Natural killer cell treated with Interleukin-12 subunit alpha and Interleukin-12 subunit beta and Interleukin-15 and Interleukin-18, amount 100 ng/mL, for 72 hours (primary cell): ENCODE measurements at regions not wholly inside any gene's neighbourhood (a gene's known extent, or its start where the extent isn't known, plus 50 kb on each side); places are given as distances from the start of the nearest gene placed in this dataset.

Experiments
- ATAC-seq, 2 donors: fragments of 150-1000 bp; cut with Tn5 transposase in 1 of 2; sonication (Bioruptor Pico), chemical (Tn5 transposase) in 1 of 2; 2 replicates each; pipeline ENCODE4 v1.10.0; 2021
- DNase-seq: peaks from one replicate; pipeline ENCODE4 v3.0.0; 2022; ENCODE audit warnings: low spot score
- H3K27ac Mint-ChIP-seq, 2 donors: 1 replicate in 1 of 2; 2 replicates in 1 of 2; pipeline ENCODE4 v1.8.0; 2022; ENCODE audit warnings: mixed read lengths in 2 of 2, mild to moderate bottlenecking in 1 of 2, moderate library complexity in 1 of 2
- H3K27me3 Mint-ChIP-seq, 2 donors: 1 replicate in 1 of 2; 2 replicates in 1 of 2; pipeline ENCODE4 v1.8.0; 2022; ENCODE audit warnings: mixed read lengths in 2 of 2
- H3K36me3 Mint-ChIP-seq: one replicate; pipeline ENCODE4 v1.8.0; 2022; ENCODE audit warnings: mixed read lengths
- H3K4me1 Mint-ChIP-seq, 2 donors: 1 replicate in 1 of 2; 2 replicates in 1 of 2; pipeline ENCODE4 v1.8.0; 2022; ENCODE audit warnings: low read depth in 2 of 2, mixed read lengths in 2 of 2, mild to moderate bottlenecking in 1 of 2
- H3K4me3 Mint-ChIP-seq: one replicate; pipeline ENCODE4 v1.8.0; 2022; ENCODE audit warnings: mixed read lengths
- H3K9me3 Mint-ChIP-seq: 2 replicates; pipeline ENCODE4 v1.8.0; 2022; ENCODE audit warnings: mixed read lengths

DNA sequence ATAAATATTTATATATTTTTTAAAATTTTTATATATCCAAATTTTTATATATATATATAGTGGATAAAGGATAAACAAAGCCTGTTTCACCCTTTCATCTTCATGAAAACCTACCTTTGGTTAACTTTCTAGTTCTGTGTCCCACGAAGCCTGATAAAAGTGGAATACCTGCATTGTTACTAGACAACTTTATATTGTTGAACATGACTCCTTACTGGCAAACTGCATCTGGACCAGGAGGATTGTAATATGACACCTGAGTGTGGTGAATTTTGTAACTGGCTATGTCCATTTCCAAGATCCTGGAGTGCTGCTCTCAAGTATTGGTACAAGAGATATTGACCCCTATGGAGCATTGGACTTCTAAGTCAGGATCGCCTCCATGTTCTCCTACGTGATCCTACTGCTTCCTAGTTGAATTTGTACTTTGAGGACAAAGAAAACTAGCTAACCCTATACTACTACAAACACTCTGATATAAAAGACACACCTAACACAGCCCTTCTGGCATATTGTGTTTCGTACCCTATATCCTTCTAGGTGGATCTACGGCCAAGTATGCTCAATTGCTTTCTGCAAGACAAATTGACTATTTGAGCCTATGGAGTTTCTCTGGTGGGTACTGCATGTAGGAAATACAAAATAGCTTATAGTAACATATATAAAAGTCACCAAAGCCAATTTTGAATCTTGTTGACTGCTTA is 61.3 kb upstream of the PRRG1 start:
- Mint-ChIP-seq H3K27ac (no peak overlapping the region), H3K4me3 (no peak overlapping the region), H3K36me3 (no peaks in the 10 kb centered on the region), H3K4me1 (no peaks in the 10 kb centered on the region), H3K9me3 (no peaks in the 10 kb centered on the region), H3K27me3 (no peaks in the 10 kb centered on the region)
- ATAC-seq = peak in 1 of 2 donors; percentile 45
- DNase-seq = no peak

DNA sequence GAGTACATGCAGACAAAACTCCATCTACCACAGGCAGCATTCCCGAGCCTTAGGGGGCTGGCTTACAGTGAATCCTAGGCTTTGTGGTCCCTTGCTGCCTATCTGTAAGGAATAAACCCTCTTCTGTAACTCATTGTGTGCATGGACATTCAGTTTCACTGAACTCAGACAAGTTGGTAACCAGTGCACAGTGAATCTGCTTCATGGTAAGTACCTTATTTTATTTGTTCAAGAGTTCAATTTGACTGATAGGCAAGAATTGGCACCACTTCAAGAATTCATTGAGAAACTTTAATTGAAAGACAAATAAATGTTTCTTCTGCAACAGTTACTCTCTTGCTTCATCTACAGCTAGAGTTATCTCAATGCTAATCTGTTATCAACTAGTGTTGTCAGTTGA is 57.2 kb upstream of the PRRG1 start:
- Mint-ChIP-seq H3K9me3 (peaks cover 6% of the 10 kb centered on the region), H3K4me1 (no peaks in the 10 kb centered on the region), H3K4me3 (no peak overlapping the region), H3K27me3 (no peaks in the 10 kb centered on the region), H3K36me3 (no peaks in the 10 kb centered on the region), H3K27ac (no peak overlapping the region)
- no peak for DNase-seq
- no peak for ATAC-seq
